Hepatocyte (in vitro differentiated cells): ENCODE measurements at regions not wholly inside any gene's neighbourhood (a gene's known extent, or its start where the extent isn't known, plus 50 kb on each side); places are given as distances from the start of the nearest gene placed in this dataset.

ENCODE experiments used
- DNase-seq: peaks from one replicate; pipeline ENCODE4 v3.0.0-alpha.2; 2016; ENCODE audit warnings: low spot score
- H2AFZ ChIP-seq: fragments of 200-600 bp; sonication (generic); 2 replicates; pipeline ENCODE4 v1.6.0; 2016; ENCODE audit warnings: antibody characterized with exemption, mild to moderate bottlenecking
- H3K27ac ChIP-seq: fragments of 200-600 bp; sonication (generic); 2 replicates; pipeline ENCODE4 v1.5.1; 2016; ENCODE audit warnings: mild to moderate bottlenecking
- H3K27me3 ChIP-seq: fragments of 200-600 bp; sonication (generic); 2 replicates; pipeline ENCODE4 v1.6.1; 2016
- H3K36me3 ChIP-seq: fragments of 200-600 bp; sonication (generic); replicated peaks from 2 replicates; pipeline ENCODE4 v1.5.1; 2016; ENCODE audit warnings: low read depth; ENCODE audit not compliant: insufficient read depth
- H3K4me1 ChIP-seq: fragments of 200-600 bp; sonication (generic); 2 replicates; pipeline ENCODE4 v1.5.1; 2016; ENCODE audit warnings: mild to moderate bottlenecking, moderate library complexity; ENCODE audit not compliant: insufficient read depth
- H3K4me2 ChIP-seq: fragments of 200-600 bp; sonication (generic); 2 replicates; pipeline ENCODE4 v1.6.0; 2016
- H3K4me3 ChIP-seq: fragments of 200-600 bp; sonication (generic); 2 replicates; pipeline ENCODE4 v1.5.1; 2016; ENCODE audit warnings: mild to moderate bottlenecking
- H3K79me2 ChIP-seq: fragments of 200-600 bp; sonication (generic); 2 replicates; pipeline ENCODE4 v1.6.0; 2017; ENCODE audit warnings: mild to moderate bottlenecking
- H3K9me2 ChIP-seq: fragments of 200-600 bp; sonication (generic); replicated peaks from 2 replicates; pipeline ENCODE4 v1.6.0; 2017; ENCODE audit warnings: mild to moderate bottlenecking; ENCODE audit not compliant: insufficient read depth
- H3K9me3 ChIP-seq: fragments of 200-600 bp; sonication (generic); 2 replicates; pipeline ENCODE4 v1.5.1; 2016; ENCODE audit warnings: low read depth, mild to moderate bottlenecking
- H4K20me1 ChIP-seq: fragments of 200-600 bp; sonication (generic); 2 replicates; pipeline ENCODE4 v1.6.0; 2016; ENCODE audit warnings: mild to moderate bottlenecking; ENCODE audit not compliant: insufficient read depth, poor library complexity, severe bottlenecking
- EZH2 ChIP-seq: fragments of 200-600 bp; sonication (generic); IDR thresholded peaks from 2 replicates; pipeline ENCODE4 v1.6.1; 2016; ENCODE audit warnings: antibody characterized with exemption, mild to moderate bottlenecking, borderline replicate concordance
- EZH2phosphoT487 ChIP-seq: fragments of 200-600 bp; sonication (generic); IDR thresholded peaks from one replicate; pipeline ENCODE4 v1.6.1; 2018; ENCODE audit warnings: antibody characterized with exemption, mild to moderate bottlenecking, low read depth, moderate library complexity; ENCODE audit not compliant: unreplicated experiment, severe bottlenecking
- WGBS: methylation state at CpG from one replicate; pipeline ENCODE4 v1.1.6; 2016; ENCODE audit warnings: low lambda C conversion rate; ENCODE audit errors: missing lambda C conversion rate; 5-methylcytosine and 5-hydroxymethylcytosine counted together
- TF ChIP-seq, protein P1 (sequence below): fragments of 200-600 bp; sonication (generic); IDR thresholded peaks from 2 replicates; pipeline ENCODE4 v1.5.1; 2016; ENCODE audit warnings: antibody characterized with exemption, mild to moderate bottlenecking; ENCODE audit not compliant: poor library complexity

DNA sequence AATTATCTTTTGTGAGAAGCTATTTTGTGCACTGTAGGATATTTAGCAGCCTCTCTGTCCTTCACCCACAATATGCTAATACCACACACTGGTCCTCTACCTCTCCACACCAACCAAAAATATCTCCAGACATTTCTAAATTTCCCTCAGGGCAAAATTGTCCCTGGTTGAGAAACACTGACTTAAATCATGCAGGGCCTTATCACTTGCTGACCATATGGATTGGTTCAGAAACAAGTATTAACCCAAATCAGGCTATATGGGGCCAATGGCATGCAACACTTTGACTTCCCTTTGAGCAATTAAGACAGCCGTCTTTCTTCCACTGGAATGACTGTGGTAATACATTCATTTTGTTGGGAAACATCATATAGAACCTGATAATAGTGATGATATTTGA is 251.1 kb downstream of the CNTN3 start:
- no peaks in the 10 kb centered on the region for H3K4me1 ChIP-seq
- WGBS, result 96% methylated on average over 1 of the region's 1 CpG
- DNase-seq, result no peak

DNA sequence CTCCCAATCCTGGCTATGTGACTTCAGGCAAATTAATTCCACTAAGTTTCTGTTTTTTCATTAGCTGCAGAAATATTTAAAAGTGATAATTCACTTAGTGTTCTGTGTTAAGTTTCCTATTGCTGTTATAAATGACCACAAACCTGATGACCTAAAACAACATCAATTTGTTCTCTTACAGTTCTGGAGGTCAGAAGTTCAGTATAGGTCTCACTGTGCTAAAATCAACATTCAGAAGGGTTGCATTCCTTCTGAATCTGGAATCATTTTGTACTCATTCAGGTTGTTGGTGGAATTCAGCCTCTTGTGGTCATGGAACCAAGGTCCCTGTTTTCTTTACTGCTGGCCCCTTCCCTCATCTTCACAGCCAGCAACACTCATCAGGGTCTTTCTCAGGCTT is 254.1 kb downstream of the CNTN3 start:
- Histone ChIP-seq H3K9me3 (no peaks in the 10 kb centered on the region), H3K4me2 (no peak overlapping the region), H3K27ac (no peak overlapping the region), H3K4me1 (no peaks in the 10 kb centered on the region), H3K36me3 (no peaks in the 10 kb centered on the region), H4K20me1 (no peaks in the 10 kb centered on the region), H2AFZ (no peak overlapping the region), H3K9me2 (no peaks in the 10 kb centered on the region), H3K79me2 (no peaks in the 10 kb centered on the region), H3K27me3 (no peaks in the 10 kb centered on the region), H3K4me3 (no peak overlapping the region)
- DNase-seq, result no peak
- TF ChIP-seq EZH2phosphoT487 (no peak), EZH2 (no peak)
- TF ChIP-seq, protein P1, sequence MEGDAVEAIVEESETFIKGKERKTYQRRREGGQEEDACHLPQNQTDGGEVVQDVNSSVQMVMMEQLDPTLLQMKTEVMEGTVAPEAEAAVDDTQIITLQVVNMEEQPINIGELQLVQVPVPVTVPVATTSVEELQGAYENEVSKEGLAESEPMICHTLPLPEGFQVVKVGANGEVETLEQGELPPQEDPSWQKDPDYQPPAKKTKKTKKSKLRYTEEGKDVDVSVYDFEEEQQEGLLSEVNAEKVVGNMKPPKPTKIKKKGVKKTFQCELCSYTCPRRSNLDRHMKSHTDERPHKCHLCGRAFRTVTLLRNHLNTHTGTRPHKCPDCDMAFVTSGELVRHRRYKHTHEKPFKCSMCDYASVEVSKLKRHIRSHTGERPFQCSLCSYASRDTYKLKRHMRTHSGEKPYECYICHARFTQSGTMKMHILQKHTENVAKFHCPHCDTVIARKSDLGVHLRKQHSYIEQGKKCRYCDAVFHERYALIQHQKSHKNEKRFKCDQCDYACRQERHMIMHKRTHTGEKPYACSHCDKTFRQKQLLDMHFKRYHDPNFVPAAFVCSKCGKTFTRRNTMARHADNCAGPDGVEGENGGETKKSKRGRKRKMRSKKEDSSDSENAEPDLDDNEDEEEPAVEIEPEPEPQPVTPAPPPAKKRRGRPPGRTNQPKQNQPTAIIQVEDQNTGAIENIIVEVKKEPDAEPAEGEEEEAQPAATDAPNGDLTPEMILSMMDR, result no peak

More for the DNA sequence above, 251.1 kb downstream of the CNTN3 start:
- H3K27ac ChIP-seq, result no peak overlapping the region
- H3K9me3 ChIP-seq, result no peaks in the 10 kb centered on the region
- no peak overlapping the region for H2AFZ ChIP-seq
- H3K27me3 ChIP-seq, result no peaks in the 10 kb centered on the region
- no peaks in the 10 kb centered on the region for H3K36me3 ChIP-seq
- H3K4me3 ChIP-seq, result no peak overlapping the region
- TF ChIP-seq EZH2 (no peak), EZH2phosphoT487 (no peak)
- TF ChIP-seq, protein P1, result no peak
- H4K20me1 ChIP-seq, result no peaks in the 10 kb centered on the region
- H3K79me2 ChIP-seq, result no peaks in the 10 kb centered on the region
- H3K9me2 ChIP-seq, result no peaks in the 10 kb centered on the region
- H3K4me2 ChIP-seq, result no peak overlapping the region

DNA sequence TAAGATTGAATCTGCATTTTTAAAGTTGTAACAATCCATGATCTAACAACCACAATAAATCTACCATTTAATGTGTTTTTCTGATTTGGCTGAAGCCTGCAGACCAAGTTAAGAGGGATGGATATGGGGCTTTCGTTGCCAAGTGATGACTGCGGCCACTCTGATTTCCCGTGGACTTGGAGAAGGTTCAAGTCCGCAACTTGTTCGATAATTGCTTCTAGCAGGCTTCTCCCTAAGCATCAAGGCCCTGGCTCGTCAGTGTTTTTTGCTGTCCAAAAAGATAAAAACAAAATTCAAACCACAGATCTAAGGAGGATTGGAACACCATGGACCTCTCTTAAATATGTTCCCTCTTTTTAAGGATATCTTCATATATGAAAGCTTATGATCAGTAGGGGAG is 256.6 kb downstream of the CNTN3 start:
- Histone ChIP-seq H2AFZ (no peak overlapping the region), H3K36me3 (no peaks in the 10 kb centered on the region), H4K20me1 (no peaks in the 10 kb centered on the region), H3K4me3 (no peak overlapping the region), H3K27me3 (no peaks in the 10 kb centered on the region), H3K4me1 (no peaks in the 10 kb centered on the region), H3K4me2 (no peak overlapping the region), H3K9me2 (no peaks in the 10 kb centered on the region), H3K79me2 (no peaks in the 10 kb centered on the region), H3K9me3 (no peaks in the 10 kb centered on the region), H3K27ac (no peak overlapping the region)
- DNase-seq, result no peak
- TF ChIP-seq, protein P1, result no peak
- TF ChIP-seq EZH2phosphoT487 (no peak), EZH2 (no peak)
- WGBS, result 94% methylated on average over 6 of the region's 6 CpGs

DNA sequence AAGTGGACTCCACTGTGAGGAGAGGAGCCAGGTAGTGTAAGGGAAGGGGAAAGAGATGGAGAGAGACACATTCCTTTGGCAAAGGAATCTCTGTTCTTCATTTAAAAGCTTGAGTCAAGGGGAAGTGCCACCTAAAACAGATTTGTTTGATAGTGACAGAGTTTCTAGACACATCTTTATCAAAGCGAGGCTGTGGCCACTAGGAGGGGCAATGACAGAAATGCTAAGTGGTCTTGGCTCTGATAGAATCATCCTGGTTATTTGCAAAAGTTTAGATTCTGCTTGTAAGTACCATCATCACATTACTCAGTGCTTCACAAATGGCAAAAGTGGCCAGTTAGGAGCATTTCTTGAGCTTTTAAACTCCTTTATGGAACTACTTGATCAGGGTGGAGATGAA is 261.4 kb downstream of the CNTN3 start:
- TF ChIP-seq, protein P1, result no peak
- TF ChIP-seq EZH2, result no peak
- H3K4me1 ChIP-seq, result peaks cover 4% of the 10 kb centered on the region

More for the DNA sequence above, 261.4 kb downstream of the CNTN3 start:
- Histone ChIP-seq H4K20me1 (no peaks in the 10 kb centered on the region), H3K4me3 (no peak overlapping the region), H2AFZ (no peak overlapping the region), H3K79me2 (no peaks in the 10 kb centered on the region), H3K27ac (no peak overlapping the region), H3K27me3 (no peaks in the 10 kb centered on the region), H3K36me3 (no peaks in the 10 kb centered on the region), H3K4me2 (no peak overlapping the region), H3K9me3 (no peaks in the 10 kb centered on the region), H3K9me2 (no peaks in the 10 kb centered on the region)
- 75% methylated on average over 1 of the region's 1 CpG for WGBS
- no peak for DNase-seq
